GM12892 (cell line): ENCODE measurements at regions not wholly inside any gene's neighbourhood (a gene's known extent, or its start where the extent isn't known, plus 50 kb on each side); places are given as distances from the start of the nearest gene placed in this dataset.

Experiments
- POLR2A ChIP-seq: IDR thresholded peaks from 2 replicates; pipeline ENCODE4 v1.6.1; 2011; ENCODE audit warnings: low read depth, low read length, control low read depth
- TAF1 ChIP-seq: IDR thresholded peaks from 2 replicates; pipeline ENCODE4 v1.6.1; 2011; ENCODE audit warnings: low read depth, mild to moderate bottlenecking, control low read depth, low read length, borderline replicate concordance

- TF ChIP-seq POLR2A (no peak), TAF1 (no peak)
Measured at GRCh38 chr7:136369225-136369624, 392.1 kb upstream of the MTPN start.
